Activated CD8-positive, alpha-beta memory T cell treated with anti-CD3 and anti-CD28 coated beads for 4 hours (primary cell): ENCODE measurements at regions not wholly inside any gene's neighbourhood (a gene's known extent, or its start where the extent isn't known, plus 50 kb on each side); places are given as distances from the start of the nearest gene placed in this dataset.
A peak's percentile ranks its signal among the peaks of the same experiment; 100 is the strongest.

ENCODE experiments used
- DNase-seq, 2 donors: peaks; one replicate each; pipeline ENCODE4 v3.0.0-alpha.2; 2020; ENCODE audit warnings: low read depth in 2 of 2

DNA sequence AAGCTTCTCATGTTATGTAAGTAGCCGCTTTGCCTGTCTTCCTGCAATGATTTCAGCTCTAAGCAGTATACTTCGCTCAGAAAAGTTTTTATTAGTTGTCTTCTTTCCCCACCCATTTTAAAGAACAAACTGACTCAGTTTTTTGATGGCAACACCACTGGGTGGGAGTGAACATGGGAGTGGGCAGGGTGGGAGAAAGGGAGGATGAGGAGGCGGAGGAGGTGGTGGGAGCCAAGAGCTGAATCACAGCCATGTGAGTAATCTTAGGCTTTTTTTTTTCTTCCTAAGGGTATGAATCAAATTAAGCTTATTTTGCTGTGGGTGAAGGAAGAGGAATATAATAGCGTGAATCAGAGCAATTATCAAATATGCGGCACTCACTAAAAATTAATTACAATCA lies 574.3 kb upstream of the DIPK2B start:
- DNase-seq, result peak in 1 of 2 donors; percentile 47

DNA sequence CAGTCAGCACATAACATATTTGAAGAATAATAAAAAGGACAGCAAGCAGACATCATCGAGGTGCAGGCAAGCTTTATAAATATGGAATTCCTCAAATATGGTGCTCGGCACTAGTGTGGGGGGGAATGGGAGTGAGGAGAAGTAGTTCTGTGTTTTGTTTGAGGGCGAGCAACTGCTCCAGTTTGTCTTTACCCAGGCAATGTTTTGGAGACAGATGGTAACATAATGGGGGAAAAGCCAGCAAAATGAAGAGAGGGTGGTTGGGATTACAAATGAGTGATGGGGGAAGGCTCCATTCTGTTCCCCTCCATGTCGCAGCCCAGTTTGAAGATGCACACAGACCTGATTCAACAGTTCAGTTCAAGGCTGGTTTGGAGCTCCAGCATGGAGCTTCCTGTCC lies 572.9 kb upstream of the DIPK2B start:
- DNase-seq, result no peak

DNA sequence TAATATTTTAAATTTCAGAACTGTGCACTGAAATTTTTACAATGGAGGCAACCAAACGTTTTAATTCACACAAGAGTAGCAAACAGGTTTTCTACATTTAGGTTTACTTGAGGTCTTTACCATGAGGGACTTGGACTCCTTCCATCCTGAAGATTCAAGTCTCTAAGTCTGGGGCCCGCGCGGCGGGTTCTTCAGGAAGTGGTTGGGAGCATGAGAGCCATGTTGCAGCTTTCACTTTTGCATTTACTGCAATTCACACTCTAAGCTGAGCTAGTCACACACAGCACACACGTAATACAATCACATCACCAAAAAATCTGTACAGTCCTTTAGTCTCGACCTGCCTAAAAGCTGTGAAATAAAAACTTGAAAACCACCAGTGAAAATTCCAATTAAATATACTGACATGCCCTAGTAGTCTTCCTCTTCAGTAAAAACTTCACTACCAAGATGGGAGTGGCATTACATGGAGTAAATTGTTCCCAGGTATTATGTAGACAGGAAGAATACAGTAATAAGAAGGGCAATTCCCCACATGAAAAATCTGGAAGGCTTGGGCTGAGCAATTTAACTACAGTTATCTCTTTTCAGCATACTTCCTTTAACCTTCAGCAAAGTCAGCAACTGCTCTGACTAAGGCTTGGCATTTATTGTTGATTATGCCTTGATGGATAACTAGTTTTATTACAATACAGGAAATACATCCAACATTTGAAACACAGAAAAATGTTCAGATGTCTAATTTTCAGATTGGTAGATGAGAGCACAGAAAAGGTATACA lies 571.1 kb upstream of the DIPK2B start:
- DNase-seq, result no peak

DNA sequence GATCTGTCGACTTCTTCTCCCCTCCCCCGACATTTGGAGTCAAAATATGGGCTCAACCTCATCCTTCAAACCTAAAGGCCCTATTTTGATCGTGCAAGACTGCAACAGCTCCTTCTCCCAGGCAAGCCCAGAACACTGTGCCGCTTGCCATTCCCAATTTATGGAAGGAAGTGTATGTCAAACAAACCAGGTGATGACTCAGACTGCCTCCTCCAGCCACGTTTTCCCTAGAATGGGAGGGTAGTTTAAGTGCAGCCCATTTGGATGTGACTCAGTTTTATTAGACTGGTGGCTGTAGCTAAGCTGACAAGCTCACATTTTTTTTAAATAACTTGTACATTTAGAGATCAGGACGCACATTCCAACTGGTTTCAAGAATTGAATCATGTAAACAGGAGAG lies 570.4 kb upstream of the DIPK2B start:
- DNase-seq, result no peak

DNA sequence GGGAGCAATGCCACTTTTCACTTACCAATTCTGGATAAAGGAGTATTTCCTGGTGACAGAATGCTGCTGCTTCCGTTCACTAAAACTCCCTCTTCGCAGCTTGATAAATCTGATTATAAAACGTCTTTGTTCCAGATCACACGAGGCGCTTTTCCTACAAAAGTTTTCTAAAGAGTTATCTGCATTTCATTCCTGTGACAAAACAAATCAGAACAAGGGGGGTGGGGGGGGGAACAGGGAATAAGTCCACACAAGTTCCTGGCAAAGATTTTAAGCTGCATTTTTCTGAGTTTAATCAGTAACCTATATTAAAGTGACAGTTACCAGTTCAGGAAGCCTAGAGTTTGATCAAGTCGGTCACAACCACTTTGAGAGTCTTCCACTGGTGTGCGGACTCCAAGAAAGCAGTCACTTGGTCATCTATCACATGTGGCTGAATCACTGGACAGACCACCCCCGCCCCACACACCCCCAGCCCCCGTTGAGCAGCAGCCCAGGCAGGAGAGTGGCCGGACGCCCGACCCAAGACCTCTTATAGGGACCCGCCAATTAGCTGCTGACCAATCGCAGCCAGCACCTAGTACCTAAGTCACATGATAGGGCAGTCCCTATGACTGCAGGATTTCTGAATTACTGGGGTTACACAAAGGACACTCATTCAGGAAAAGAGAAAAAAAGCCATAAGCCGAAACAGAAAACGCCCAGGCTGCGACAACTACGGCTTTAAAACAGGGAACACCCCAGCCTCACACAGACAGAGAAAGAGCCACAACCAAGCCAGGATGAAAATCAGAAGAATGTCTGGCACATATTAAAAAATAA lies 569.3 kb upstream of the DIPK2B start:
- no peak for DNase-seq

DNA sequence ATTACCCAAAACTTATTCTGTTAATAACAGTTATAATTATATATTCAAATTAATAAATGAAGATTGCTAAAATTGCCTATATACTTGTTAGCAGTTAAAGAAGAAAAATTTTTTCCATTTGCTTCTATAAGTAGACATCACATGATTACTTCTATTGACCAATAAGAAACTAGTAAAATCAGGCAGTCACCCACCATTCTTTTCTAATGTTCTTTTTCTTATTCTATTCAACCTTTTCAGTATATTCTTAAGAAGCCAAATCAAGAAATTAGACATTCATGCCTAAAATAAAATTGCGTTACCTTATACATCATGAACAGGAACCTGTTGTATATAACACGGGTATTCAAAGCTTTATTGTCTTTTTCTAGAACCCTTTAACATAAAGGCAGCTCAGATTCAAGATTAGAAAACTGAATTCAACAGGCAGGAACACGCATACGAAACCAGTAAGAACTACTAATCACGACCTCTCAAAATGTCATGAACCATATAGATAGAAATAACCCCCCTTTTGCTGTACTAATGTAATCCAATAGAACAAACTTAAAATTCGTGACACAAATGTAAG lies 568.1 kb upstream of the DIPK2B start:
- no peak for DNase-seq

DNA sequence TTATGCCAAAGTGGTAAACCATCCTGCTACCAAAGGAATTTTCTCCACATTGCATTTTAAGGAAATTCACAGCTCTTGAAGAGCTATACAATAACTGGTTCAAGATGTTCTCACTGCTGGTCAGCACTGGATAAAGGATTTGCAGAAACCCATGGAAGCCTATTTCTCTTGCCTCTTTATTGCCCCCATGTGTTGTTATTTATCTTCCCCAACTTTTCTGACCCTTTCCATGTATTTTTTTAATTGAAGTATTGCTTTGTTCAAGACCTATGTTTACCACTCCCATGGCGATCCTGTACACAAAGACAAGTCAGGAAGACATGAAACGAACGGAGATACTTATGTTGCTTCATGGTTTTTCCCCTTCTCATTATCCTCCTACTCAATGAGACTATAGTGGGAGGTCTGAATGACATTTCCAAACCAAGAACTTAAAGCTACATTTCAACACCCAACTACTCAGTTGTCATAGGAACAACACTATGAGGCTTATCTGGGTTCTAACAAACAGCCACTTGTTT lies 566.4 kb upstream of the DIPK2B start:
- DNase-seq, result no peak

DNA sequence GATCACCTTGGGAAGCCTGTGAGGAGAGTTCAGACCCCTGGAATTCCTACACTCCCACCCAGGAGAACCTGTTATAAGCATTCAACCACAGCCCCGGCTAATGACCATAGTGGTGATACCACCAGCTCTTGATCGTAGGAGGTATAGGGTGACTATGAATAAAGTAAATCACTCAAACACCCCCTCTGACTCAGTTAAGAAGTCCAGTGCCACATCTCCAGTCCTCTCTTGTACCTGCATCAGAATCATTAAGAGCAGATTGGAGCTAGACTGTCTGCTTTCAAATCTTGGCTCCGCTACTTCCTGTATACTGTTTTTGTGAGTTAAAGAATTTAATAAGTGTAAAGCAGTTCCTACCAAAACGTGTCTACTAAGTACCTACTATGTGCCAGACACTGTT lies 565.1 kb upstream of the DIPK2B start:
- DNase-seq, result no peak

DNA sequence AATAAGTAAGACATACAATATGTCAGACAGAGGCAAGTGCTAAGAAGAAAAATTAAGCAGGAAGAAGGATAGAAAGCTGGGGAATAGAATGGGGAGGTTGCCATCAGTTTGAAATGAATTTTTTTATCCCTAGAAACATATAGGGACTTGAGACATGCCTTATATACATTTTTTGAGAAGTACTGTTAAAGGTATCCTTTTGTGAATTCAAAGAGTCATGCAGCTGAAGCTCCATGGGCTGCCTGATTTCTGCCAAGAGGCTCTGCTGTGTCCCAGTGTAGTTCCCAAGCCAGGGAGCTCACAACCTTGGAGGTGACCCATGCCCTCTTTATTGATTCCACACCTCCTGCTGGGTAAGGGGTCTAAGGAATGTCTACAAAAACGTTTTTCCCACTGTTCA lies 564.6 kb upstream of the DIPK2B start:
- no peak for DNase-seq

DNA sequence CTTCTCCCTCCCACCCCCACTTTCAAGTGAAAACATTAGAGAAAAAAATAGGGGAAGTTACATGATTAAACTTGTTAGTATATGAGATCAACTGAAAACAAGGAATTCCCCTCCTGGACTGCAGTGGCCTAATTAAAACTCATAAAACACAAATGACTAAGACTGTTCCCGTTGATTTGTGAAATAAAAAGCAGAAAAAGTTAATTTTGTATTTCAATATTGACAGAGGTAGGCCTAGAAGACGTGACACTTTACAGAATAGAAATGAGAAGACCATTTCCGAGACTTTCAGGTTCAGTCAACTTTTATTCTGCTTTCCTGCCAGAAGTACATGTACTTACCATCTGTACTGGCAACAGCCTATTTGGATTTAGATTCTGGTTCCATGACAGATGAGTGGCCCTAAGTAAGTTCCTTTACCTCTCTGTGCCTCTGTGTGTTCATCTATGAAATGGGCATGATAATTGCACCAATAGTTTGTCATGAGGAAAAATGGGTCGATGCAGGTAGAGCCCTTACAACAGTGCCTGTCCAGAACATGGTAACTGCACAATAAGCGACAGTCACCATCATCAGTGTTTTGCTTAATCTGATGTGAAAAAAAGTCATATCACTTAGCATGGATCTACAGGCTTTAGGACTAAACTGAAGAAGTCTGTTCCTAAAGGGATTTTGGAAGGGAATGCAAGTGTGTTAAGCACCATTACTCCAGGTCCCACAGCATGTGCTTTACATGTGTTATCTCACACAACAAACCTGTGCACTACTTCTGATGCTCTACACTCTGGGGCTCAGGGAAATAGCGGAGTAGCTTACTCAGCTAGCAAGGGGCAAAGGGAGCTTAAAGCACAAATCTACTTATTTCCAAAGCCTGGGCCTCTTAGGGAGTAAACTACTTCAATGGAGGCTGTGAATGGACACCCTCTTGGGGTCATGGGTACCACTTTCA lies 562.3 kb upstream of the DIPK2B start:
- DNase-seq, result no peak

DNA sequence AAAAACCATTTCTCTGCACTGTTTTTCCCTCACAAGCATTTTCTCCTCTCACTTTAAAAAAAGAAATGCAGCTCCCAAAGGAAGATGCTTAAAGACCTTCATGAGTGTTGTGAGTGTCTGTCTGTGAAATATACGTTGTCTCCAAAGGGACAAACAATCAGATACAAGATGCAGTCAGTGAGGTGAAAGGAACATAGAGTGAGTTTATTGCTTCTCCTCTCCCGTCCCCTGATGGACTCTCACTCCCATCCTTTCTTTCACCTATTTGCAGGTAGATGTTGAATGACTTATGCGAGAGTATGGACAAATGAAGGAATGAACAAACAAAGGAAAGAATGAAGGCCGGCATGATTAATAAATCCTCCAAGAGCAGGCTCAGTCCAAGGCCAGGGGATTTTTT lies 561.2 kb upstream of the DIPK2B start:
- DNase-seq, result no peak

DNA sequence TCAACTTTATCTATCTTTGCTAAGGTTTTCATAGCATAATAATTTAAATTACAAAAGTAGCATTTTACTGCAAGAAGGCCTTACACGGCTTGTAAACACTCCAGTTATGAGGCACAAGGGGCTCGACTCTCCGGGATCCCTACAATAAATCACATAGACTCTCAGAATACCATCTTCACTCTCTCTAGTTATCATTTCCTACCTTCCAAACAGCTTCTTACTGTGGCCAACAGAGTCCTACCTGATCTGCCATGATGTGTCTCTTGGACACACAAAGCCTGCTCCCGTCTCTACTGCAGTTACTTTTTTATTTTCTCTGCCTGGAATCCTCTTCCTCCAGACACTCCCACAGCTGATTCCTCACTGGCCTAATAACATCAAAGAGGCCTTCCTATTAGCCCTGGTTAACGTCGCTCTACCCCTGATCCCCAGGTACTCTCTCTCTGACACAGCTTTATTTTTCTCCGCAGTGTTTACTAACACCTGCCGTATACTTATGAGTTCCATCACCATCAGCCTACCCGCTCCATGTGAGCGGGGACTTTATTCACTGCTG lies 559.6 kb upstream of the DIPK2B start:
- DNase-seq, result no peak

DNA sequence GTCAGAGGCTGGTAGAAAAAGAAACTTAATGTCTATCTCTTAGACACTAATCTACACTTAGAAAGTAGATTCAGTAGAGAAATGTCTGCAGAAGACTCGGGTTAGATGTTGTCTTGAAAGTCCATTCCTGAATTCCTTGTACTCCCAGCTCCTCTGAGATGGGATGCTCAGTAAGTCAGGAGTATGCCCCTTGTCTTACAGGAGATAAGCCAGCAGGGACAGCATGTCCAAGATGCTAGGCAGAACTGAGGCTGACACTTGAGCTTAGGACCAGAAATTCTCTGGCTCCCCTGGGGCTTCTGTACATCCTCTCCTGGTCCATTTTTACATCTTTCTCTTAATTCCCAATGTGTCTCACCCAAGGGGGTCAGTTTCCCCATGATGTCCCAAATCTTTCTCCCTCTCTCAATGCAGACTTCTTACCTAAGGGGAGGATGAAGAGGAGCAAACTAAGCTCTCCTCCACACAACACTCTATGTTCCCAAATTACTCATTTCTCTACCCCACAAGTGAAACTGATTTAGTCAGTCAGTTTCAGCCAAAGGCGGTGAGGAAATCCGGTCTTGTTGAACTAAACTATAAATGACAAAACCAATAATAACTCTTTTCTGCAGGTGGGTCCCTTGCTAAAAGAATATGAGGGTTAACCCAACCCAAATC lies 558.2 kb upstream of the DIPK2B start:
- no peak for DNase-seq

DNA sequence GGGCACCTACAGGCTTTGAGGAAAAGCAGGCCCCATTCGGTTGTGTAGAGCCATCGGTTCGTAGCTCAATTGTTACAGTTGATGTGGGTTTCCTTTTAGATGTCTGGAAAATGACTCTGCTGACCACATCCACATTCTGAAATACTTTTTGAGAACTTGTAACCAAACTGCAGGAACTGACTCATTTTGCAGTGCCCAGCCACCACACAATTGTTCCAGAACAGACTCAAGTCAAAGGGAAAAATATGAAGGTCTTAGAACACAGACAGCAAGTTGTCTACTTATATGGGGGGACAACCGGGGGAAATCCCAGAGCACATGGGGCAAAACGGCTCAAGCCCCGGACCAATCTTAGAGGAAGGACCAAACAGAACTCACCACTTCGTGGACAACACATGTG lies 557.6 kb upstream of the DIPK2B start:
- peak in 1 of 2 donors; percentile 28 for DNase-seq

DNA sequence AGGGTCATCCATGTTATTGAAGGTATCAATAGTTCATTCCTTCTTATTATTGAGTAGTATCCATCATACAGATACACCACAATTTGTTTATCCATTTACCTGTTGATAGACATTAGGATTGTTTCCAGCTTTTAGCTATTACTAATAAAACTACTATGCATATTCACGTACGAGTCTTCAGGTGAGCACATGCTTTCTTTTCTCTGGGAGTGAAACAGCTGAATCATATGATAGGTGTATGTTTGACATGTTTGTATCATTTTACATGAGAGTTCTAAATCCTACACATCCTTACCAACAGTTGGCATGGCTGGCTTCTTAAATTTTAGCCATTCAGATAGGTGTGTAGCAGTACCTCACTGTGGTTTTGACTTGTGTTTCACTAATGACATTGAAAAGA lies 556.6 kb upstream of the DIPK2B start:
- DNase-seq, result no peak

DNA sequence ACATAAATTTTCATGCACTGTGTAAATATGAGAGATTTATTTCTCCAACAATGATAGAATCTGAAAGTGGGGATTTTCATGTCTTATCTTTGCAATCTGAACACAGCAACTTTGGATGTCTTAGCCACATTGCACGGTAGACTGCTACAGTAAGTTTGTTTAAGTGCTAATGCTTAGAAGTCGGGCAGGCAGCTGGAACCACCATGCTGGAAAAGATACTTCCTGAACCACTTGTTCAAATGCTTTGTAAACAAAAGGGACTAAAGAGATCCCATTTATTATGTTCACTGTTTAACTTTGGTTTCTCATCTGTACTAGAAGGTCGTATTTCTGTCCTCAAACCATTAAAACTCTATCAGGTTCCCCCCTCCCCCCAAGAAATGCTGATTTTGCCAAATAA lies 555.9 kb upstream of the DIPK2B start:
- DNase-seq, result no peak

DNA sequence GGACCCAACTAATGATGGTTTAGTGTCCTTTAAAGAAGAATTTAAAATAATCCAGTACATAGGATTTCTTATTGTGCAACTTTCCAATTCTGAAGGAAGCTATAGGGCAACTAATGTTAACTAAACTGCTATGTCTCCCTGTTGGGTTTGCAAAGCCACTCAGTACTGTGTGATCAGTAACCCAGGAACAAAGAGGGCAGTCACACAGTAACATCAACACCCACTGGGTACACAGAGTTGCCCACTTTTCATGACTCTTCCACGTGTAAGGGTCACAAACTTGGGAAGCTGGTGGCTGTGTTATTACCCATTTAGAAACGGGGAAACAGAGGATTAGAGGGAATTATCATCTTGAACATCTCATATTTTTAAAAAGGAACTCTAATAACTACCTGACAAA lies 555.0 kb upstream of the DIPK2B start:
- no peak for DNase-seq

DNA sequence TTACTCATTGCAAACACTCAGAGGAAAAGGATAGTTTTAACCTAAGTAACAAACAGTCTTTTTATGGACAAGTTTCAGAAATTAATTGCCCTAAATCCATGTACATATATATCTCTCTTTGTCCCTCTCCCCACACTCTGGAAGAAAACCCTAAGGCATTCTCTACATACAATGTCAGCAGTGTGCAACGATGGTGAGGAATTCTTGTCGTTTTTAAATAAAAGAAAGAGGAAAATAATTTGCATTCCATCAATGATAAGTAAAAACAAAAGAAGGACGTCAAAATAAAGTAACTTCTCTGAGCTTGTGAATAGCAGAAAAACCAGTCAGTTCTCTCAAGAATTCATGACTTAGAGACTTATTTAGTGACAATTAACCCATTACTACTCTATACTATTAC lies 550.5 kb upstream of the DIPK2B start:
- DNase-seq, result no peak

DNA sequence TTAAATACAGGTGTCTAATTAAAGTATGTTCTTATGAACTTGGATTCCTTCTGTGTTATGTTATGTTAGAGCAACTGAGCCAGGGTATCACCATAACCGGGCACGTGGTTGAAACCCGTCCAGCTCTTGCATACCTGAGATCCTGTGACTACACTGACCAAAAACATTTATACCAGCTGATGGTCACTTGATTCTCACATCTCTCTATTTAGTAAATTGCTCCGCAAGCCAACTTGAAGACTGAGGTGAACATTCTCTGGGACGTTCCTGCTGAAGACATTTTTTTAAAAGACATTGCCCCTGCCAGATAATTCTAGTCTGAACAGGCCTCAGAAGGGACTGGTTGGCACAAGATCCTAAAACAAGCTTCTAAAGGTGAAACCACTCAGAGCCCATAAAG lies 550.0 kb upstream of the DIPK2B start:
- DNase-seq, result no peak

DNA sequence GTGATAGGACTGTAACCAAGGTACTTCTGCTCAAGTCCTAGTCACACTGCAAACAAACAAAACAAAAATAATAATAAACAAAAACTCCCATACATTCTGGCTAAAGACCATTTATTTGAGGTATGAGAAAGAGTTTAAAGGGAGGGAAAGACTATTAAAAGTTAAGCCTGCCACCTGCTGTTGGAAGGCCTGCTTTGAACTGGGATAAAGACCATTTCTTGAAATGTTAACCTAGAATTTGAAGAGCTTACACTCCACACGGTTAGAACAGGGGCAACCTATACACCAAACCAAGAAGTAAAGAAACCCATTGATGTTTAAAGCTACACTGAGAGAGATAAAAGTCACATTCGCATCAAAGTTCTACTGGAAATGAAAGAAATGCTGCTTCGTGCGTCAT lies 548.7 kb upstream of the DIPK2B start:
- DNase-seq, result no peak

DNA sequence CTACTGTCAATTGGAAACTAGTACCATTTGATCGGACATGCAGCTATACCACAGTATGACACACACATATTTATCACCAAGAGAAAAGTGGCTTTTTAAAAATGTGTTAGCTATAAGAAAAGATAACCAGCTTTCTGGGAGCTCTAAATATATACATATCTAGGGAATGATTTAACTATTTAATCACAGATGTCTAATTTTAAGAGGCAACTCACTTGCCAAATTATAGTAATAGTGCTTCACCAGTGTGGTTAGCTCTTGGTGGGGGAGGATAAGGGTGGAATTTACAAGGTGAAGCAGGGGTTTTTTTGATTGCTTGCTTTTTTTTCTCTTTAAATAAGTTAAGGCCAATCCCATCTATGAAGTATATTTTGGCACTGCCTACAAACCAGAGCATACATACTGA lies 547.7 kb upstream of the DIPK2B start:
- DNase-seq, result no peak
